ENCODE measurements at regions not wholly inside any gene's neighbourhood (a gene's known extent, or its start where the extent isn't known, plus 50 kb on each side); places are given as distances from the start of the nearest gene placed in this dataset.

DNA sequence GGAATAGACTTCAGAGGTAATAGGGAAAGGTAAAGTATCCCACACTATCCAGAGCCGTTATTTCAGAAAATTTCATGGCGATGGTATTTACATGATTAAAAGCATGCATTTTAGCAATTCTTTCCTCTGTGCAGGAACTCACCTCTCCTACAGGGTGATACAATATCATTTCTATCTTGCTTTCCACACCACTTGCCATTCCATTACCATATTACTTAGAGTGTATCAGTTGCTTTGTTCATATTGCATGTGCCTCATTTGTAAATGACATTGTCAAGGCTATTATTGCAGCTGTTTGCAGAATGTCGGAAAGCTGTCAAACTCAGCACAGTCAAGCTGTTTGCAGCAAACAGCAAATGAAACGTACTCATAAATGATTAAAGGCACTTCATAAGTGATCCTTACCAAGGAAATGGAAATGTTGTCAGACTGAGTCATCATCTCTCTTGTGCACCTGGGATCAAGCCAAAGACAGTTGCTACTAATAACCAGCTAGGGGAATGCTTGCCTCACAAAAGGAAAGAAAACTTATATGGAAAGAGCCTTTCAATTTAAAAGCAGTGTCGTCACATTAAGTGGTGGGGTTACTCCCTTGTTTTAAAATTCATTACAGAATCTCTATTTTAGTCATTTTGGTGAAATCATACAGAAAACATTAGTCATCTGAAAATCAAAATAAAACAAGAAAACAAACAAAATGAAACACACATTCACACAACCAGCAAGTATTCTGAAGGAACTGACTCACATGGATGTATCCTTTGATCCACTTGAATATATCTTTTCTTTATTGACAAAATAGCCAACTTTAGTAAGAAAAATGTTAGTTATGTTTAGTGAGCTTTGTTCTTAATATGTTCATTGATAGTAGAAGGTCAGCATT lies 1064.1 kb upstream of the CNTNAP5 start:
- TF ChIP-seq, protein P1, sequence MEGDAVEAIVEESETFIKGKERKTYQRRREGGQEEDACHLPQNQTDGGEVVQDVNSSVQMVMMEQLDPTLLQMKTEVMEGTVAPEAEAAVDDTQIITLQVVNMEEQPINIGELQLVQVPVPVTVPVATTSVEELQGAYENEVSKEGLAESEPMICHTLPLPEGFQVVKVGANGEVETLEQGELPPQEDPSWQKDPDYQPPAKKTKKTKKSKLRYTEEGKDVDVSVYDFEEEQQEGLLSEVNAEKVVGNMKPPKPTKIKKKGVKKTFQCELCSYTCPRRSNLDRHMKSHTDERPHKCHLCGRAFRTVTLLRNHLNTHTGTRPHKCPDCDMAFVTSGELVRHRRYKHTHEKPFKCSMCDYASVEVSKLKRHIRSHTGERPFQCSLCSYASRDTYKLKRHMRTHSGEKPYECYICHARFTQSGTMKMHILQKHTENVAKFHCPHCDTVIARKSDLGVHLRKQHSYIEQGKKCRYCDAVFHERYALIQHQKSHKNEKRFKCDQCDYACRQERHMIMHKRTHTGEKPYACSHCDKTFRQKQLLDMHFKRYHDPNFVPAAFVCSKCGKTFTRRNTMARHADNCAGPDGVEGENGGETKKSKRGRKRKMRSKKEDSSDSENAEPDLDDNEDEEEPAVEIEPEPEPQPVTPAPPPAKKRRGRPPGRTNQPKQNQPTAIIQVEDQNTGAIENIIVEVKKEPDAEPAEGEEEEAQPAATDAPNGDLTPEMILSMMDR (IDR thresholded peaks at IDR 0.05), result no peak
- TF ChIP-seq POLR2A (IDR thresholded peaks at IDR 0.05), result no peak

Data from esophagus squamous epithelium (tissue), 4 donors.